ENCODE measurements at regions not wholly inside any gene's neighbourhood (a gene's known extent, or its start where the extent isn't known, plus 50 kb on each side); places are given as distances from the start of the nearest gene placed in this dataset.

DNA sequence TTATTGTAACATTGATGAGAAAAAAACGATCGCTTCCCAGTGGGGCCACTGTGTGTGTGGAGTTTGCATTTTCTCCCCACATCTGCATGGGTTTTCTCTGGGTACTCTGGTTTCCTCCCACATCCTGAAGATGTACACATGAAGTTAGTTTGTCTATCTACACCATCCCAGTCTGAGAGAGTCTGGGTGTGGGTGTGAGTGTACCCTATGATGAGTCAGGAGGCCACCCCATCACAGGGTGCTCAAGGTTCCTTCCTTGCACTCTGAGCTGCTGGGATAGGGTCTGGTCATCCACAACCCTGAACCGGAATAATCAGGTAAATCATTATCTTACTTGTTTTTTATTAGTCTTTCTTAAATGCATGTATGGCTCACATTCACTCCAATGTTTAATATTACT, 457.1 kb downstream of the NTRK3 start:
- TF ChIP-seq, protein P1, sequence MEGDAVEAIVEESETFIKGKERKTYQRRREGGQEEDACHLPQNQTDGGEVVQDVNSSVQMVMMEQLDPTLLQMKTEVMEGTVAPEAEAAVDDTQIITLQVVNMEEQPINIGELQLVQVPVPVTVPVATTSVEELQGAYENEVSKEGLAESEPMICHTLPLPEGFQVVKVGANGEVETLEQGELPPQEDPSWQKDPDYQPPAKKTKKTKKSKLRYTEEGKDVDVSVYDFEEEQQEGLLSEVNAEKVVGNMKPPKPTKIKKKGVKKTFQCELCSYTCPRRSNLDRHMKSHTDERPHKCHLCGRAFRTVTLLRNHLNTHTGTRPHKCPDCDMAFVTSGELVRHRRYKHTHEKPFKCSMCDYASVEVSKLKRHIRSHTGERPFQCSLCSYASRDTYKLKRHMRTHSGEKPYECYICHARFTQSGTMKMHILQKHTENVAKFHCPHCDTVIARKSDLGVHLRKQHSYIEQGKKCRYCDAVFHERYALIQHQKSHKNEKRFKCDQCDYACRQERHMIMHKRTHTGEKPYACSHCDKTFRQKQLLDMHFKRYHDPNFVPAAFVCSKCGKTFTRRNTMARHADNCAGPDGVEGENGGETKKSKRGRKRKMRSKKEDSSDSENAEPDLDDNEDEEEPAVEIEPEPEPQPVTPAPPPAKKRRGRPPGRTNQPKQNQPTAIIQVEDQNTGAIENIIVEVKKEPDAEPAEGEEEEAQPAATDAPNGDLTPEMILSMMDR (conservative IDR thresholded peaks at IDR 0.05; ENCODE audit: low read depth, low read length): no peak
- no peak for TF ChIP-seq EZH2 (IDR thresholded peaks at IDR 0.05; ENCODE audit: borderline replicate concordance, low read depth, low read length, poor library complexity, severe bottlenecking)
- no peaks in the 10 kb centered on the region for H3K27me3 ChIP-seq (replicated peaks; ENCODE audit: insufficient read depth, low read depth, low read length, poor library complexity)
- H3K36me3 ChIP-seq (ENCODE audit: insufficient read depth, low read length, poor library complexity, severe bottlenecking): no peaks in the 10 kb centered on the region
- ChIA-PET CTCF (no interaction called here), POLR2A (ENCODE audit: low non-redundant PET) (no interaction called here)
- no peak for DNase-seq (ENCODE audit: low spot score)
- no peak overlapping the region for H3K4me3 ChIP-seq (ENCODE audit: low read depth, low read length, poor library complexity, severe bottlenecking)
- intact Hi-C loops (cut with micrococcal nuclease; ENCODE audit: unreplicated experiment): no loop called here
- no TSS peak for BruUV-seq (replicated peaks)
- no peaks in the 10 kb centered on the region for H3K4me1 ChIP-seq (ENCODE audit: insufficient read depth, low read length, poor library complexity, severe bottlenecking)
- H3K9me3 ChIP-seq (ENCODE audit: low read depth, low read length, poor library complexity, severe bottlenecking): peaks cover 6% of the 10 kb centered on the region
- no peak overlapping the region for H3K27ac ChIP-seq (ENCODE audit: low read depth, low read length, poor library complexity, severe bottlenecking)

DNA sequence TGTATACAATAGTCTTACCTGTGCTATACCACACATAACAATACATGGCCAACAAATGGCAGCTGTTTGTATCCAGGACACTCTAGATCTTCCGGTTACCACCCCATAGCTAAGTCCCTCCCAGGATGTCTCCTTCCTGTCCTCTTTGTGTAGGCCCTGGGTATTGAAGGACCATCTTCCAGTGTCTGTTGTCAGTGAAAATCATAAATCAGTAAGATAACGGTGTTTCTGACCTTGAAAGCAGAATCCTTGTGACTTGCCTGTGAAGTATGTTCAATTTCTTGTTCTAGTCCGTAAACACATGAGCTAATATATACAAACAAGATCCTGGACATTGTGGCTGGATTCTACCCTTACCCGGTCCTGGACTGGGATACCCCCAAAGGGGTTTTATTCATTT, 462.8 kb downstream of the NTRK3 start:
- no TSS peak for BruUV-seq (replicated peaks)
- intact Hi-C loops (cut with micrococcal nuclease; ENCODE audit: unreplicated experiment): no loop called here
- no peak for DNase-seq (ENCODE audit: low spot score)
- ChIA-PET CTCF (no interaction called here), POLR2A (ENCODE audit: low non-redundant PET) (no interaction called here)
- Histone ChIP-seq H3K9me3 (ENCODE audit: low read depth, low read length, poor library complexity, severe bottlenecking) (no peaks in the 10 kb centered on the region), H3K4me3 (ENCODE audit: low read depth, low read length, poor library complexity, severe bottlenecking) (no peak overlapping the region), H3K36me3 (ENCODE audit: insufficient read depth, low read length, poor library complexity, severe bottlenecking) (no peaks in the 10 kb centered on the region), H3K27ac (ENCODE audit: low read depth, low read length, poor library complexity, severe bottlenecking) (no peak overlapping the region), H3K27me3 (replicated peaks; ENCODE audit: insufficient read depth, low read depth, low read length, poor library complexity) (no peaks in the 10 kb centered on the region), H3K4me1 (ENCODE audit: insufficient read depth, low read length, poor library complexity, severe bottlenecking) (no peaks in the 10 kb centered on the region)
- TF ChIP-seq, protein P1 (conservative IDR thresholded peaks at IDR 0.05; ENCODE audit: low read depth, low read length): no peak
- TF ChIP-seq EZH2 (IDR thresholded peaks at IDR 0.05; ENCODE audit: borderline replicate concordance, low read depth, low read length, poor library complexity, severe bottlenecking): no peak

DNA sequence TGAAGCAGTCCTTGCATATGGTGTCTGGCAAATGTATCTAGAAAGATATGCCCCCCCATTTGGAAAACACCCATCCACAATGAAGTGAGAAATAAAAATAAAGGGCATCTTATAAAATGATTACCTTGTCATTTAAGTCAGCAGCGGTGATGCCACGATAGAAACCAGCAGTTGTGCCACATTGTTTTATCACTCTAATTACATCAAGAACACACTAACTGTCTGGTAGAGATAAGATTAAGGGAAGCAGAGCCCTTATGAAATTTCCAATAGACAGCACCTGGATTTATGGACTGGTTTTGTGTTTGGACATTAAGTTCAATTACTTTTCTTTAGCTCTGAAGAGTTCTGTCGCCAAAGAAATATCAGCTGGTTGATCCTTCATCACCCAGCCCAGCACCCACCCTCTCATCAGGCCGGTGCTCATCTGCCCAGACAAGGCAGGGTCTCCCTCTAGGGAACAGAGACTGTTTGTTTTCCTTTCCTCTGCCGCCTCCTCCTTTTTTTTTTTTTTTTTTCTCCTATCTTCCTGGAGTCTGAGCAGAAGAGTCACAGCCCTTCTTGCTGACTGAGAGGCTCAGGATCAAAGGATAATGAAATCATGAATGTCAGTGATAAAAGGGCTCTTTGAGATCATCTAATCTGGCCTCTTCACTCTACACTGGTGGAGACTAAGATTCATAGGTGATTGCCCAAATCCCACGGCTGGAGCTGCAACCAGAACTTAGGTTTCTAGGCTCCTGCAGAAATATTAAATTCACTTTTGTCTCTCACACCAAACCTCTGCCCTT, 464.1 kb downstream of the NTRK3 start:
- DNase-seq (ENCODE audit: low spot score): no peak
- no peaks in the 10 kb centered on the region for H3K4me1 ChIP-seq (ENCODE audit: insufficient read depth, low read length, poor library complexity, severe bottlenecking)
- CTCF ChIA-PET: no interaction called here
- H3K4me3 ChIP-seq (ENCODE audit: low read depth, low read length, poor library complexity, severe bottlenecking): no peak overlapping the region
- intact Hi-C loops (cut with micrococcal nuclease; ENCODE audit: unreplicated experiment): no loop called here
- H3K27me3 ChIP-seq (replicated peaks; ENCODE audit: insufficient read depth, low read depth, low read length, poor library complexity): no peaks in the 10 kb centered on the region
- BruUV-seq (replicated peaks): no TSS peak
- H3K36me3 ChIP-seq (ENCODE audit: insufficient read depth, low read length, poor library complexity, severe bottlenecking): no peaks in the 10 kb centered on the region
- POLR2A ChIA-PET (ENCODE audit: low non-redundant PET): no interaction called here
- no peak overlapping the region for H3K27ac ChIP-seq (ENCODE audit: low read depth, low read length, poor library complexity, severe bottlenecking)
- no peaks in the 10 kb centered on the region for H3K9me3 ChIP-seq (ENCODE audit: low read depth, low read length, poor library complexity, severe bottlenecking)
- TF ChIP-seq, protein P1 (conservative IDR thresholded peaks at IDR 0.05; ENCODE audit: low read depth, low read length): no peak
- TF ChIP-seq EZH2 (IDR thresholded peaks at IDR 0.05; ENCODE audit: borderline replicate concordance, low read depth, low read length, poor library complexity, severe bottlenecking): no peak

Measured in A673 (cell line).